GM18861 (cell line): ENCODE measurements at regions not wholly inside any gene's neighbourhood (a gene's known extent, or its start where the extent isn't known, plus 50 kb on each side); places are given as distances from the start of the nearest gene placed in this dataset.
A peak's percentile ranks its signal among the peaks of the same experiment; 100 is the strongest.
"Not testable (repeated sequence)": the region's sequence is repeated elsewhere in the genome, so short reads cannot be mapped to it uniquely, and the experiment has no call there.

Experiments
- ATAC-seq: cut with Tn5 transposase; IDR thresholded peaks from one replicate; pipeline ENCODE4 v1.9.1; 2021; ENCODE audit not compliant: unreplicated experiment

- not testable (repeated sequence) for ATAC-seq
Measured at GRCh38 chr5:100398815-100399214, 136.4 kb upstream of the FAM174A start.

- not testable (repeated sequence) for ATAC-seq
Measured at GRCh38 chr5:100379254-100379858, 155.8 kb upstream of the FAM174A start.

DNA sequence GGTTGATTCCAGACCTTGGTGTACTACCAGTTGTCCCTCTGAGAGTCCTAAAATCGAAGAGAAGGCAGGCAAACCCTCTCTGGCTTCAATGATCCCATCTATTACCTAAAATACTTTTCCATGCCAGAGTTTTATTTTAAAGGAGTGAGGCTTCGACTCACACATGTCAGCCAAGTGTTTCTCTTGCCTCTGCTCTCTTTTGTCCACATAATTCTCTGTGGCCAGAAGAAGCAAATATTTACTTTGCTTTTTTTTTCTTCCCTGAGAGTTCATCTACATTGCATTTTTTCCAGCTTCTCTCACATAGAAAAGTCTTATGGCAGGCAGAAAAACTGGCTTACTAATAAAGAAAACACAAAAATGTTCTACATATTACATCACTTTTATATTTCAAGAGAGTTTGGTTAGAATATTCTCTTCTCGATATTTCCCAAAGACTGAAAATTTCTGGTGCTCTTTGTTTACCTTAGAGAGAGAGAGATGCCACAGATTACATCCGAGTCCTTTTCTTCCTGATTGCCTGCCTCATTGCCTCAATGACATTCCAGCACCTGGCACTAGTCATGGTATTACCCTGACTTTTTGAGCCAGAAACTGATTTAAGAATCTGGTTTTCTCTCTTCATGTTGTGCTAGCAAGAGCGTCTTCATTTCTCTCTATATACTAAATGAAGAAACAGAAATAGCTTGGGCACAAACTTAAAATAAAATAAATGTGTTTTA is 170.3 kb upstream of the FAM174A start:
- ATAC-seq: not testable (repeated sequence)

DNA sequence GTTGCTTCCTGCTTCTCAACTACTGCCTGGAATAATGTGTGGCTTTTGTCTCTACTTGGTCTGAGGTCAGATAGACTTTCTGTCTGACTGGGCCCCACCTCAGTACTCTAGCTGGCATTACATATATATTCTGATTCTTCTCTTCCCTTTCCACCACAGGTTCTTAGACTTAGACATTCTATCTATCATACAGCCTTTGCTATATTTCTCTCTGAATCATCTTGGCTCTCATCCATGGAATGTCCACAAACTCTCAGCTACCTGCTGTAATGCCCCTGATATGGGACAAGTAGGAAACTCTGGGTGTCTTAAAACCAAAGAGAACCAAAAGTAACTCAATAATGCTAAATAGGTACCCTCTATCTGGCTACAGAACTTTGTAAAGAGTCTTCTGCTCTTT is 170.8 kb upstream of the FAM174A start:
- not testable (repeated sequence) for ATAC-seq

GRCh38 chr5:100359998-100360397 is 175.2 kb upstream of the FAM174A start:
- not testable (repeated sequence) for ATAC-seq

DNA sequence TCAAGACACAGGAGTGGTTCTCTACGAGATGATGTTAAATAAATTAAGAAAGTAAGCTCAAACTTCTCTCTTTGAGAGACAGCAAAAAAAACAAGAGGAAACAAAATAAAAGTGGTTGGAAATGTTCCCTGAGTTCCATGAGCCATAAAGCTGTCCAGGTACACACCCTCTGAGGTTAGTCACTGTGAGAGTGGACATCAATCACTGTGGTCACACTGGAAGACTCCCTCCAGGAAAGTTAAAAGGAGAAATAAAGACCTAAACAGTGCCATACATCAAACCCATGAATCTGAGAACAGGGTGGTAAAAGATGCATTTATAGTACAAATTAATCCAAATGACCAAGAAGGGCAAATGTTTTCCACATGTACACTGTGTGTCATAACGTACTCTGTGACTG is 188.9 kb upstream of the FAM174A start:
- ATAC-seq: not testable (repeated sequence)

DNA sequence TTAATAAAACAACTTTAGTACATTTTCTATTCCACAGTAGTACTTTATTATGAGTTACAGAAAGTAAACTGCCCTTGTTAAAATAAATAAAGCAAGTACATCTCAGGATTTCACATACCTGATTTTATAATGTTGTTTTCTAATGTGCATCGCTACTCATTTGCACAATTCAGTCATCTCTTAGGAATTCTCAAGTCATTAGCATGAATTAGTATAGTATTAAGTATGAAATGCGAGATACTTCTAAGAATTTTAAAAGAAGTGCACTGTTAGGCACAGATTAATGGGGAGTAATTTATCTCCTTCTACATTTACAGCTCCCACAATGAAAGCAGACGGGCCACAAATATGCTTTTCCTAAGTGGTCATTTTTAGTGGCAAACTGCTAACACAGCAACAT is 193.7 kb upstream of the FAM174A start:
- not testable (repeated sequence) for ATAC-seq

DNA sequence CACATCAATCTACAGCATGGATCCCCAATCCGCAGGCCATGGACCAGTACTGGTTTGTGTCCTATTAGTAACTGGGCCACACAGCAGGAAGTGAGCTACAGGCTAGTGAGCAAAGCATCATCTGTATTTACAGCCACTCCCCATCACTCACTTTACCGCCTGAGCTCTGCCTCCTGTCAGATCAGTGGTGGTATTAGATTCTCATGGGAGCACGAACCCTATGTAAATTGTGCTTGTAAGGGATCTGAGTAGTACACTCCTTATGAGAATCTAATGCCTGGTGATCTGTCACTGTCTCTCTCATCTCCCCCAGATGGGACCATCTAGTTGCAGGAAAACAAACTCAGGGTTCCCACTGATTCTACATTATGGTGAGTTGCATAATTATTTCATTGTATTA is 212.7 kb upstream of the FAM174A start:
- no peak for ATAC-seq

DNA sequence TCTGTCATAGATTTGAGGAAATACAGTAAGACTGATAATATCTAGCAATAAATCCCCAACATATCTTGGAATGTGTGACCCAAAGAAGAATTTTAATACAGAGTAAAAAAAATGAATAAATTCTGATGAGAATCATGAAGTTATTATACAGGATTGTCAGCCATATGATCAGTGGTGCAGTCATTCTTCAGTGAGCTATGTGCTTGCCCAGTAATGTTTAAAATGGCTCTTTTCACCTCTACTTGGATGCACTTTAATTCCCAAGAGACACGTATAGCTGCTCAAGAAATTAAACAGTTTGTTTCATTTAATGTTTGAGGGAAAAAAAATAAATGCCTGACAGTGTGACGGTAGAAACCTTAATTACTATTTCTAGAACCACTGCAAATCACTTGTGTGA is 215.3 kb upstream of the FAM174A start:
- no peak for ATAC-seq

GRCh38 chr5:100313657-100314056 is 221.5 kb upstream of the FAM174A start:
- no peak for ATAC-seq

- ATAC-seq: no peak
Measured at GRCh38 chr5:100311806-100312205, 223.4 kb upstream of the FAM174A start.

GRCh38 chr5:100306000-100306399 is 229.2 kb upstream of the FAM174A start:
- ATAC-seq: no peak

DNA sequence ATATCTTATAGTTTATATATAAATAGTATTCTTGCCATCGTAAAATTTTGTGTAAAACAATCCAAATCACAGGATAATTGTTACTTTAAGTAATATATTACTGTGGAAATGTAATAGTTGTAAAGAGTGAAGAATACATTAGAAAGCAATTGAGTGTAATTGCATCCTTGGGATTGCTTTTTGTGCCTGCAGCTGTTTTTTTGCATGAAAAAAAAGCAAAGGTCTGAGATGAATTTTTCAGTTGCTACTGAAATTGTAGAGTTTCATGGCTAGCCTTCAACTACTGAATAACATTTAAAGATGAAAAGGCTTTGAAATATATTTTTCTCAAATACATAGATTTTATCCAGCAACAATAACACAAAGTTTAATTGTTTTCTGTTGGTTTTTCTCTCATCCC is 232.0 kb upstream of the FAM174A start:
- ATAC-seq: no peak

- ATAC-seq: no peak
Measured at GRCh38 chr5:100299261-100299660, 235.9 kb upstream of the FAM174A start.

- ATAC-seq: no peak
Measured at GRCh38 chr5:100276071-100276470, 259.1 kb upstream of the FAM174A start.

GRCh38 chr5:100275631-100276030 is 259.5 kb upstream of the FAM174A start:
- no peak for ATAC-seq

DNA sequence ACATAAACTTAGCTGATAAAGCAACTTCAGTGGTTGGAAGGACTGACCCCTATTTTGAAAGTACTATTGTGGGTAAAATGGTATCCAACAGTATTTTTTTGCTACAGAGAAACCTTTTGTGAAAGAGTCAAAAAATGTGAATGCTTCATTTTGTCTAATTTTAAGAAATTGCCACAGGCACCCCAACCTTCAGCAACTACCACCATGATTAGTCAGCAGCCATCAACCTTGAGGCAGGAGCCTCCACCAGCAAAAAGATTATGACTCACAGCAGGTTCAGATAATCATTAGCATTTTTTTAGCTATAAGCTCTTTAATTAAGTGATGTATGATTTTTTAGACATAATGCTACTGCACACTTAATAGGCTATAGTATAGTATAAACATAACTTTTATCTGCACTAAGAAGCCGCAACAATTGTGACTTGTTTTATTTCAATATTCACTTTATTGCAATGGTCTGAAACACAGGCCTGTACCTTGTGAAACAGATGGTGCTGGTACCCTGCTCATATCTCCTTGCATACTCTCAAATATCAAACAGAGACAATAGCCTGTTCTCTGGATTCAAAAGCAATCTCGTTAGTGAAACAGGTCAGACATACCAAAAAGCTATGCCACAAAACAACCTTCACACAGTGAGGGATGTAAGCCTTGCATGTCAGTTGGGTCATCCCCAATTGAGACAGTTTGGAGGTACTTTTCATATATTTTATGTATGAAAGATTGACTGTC is 261.2 kb upstream of the FAM174A start:
- no peak for ATAC-seq

- ATAC-seq: peak; percentile 65
Measured at GRCh38 chr5:100270023-100270771, 265.0 kb upstream of the FAM174A start.

GRCh38 chr5:100260968-100261367 is 274.2 kb upstream of the FAM174A start:
- no peak for ATAC-seq

GRCh38 chr5:100252944-100253343 is 282.2 kb upstream of the FAM174A start:
- no peak for ATAC-seq

GRCh38 chr5:100252037-100252436 is 283.1 kb upstream of the FAM174A start:
- no peak for ATAC-seq
